ENCODE measurements at regions not wholly inside any gene's neighbourhood (a gene's known extent, or its start where the extent isn't known, plus 50 kb on each side); places are given as distances from the start of the nearest gene placed in this dataset.

DNA sequence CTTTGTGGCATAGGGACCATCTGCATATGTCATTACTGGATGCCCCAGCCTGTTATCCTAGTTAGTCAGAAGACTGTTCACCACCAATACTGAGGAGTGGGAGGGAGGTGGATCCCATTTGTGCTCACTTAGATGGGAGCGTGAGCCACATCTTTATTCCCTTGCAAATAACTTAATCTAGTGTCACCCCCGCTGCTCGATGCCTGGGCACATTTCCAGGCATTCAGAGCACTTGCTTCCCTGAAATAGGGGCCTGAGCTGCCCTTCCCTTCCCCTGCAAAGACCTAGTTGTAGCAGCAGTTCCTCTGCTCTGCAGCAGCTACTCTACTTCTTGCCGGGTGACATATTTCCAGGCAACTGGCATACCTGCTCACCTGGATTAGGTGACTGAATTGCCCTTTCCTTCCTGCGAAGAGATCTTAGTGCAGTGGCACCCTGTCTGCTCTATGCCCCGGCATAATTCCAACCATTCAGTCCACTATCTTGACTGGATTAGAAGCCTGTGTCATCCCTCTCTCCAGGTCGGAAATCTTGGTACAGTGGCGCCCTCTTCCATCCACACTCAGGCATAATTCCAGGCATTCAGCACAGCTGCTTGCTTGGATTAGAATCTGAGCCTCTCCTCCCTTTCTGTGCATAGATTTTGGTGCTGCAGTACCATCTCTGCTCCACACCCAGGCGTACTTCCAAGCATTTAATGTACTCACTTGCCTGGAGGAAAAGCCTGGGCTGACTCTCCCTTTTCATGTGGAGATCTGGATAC, 1389.1 kb upstream of the TMEFF2 start:
- no peak for DNase-seq

- no peak for DNase-seq
These were observed 1387.1 kb upstream of the TMEFF2 start for GRCh38 chr2:193581807-193582206.

- DNase-seq: no peak
These were observed 1385.6 kb upstream of the TMEFF2 start for GRCh38 chr2:193580176-193580950.

- DNase-seq: no peak
These were observed 1372.2 kb upstream of the TMEFF2 start for GRCh38 chr2:193566886-193567285.

DNA sequence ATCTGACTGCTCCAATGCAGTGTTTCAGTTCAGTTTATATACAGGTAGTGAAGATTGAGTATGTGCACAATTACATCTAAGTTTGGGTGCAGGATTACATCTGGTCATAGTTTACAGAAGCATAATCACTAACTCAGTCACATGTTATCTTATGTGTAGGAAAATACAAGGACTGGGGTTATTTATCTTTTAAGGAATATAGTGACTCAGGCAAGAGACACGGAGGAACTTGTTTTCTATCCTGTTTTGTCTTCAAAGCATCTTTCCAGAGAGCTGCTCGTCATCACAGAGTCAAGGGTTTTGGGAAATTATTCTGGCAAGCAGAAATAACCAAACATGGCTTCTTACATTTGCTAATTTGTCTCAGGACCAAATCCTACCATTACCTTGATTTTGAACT, 1371.5 kb upstream of the TMEFF2 start:
- DNase-seq: no peak

GRCh38 chr2:193562031-193562430, 1367.3 kb upstream of the TMEFF2 start:
- DNase-seq: no peak

DNA sequence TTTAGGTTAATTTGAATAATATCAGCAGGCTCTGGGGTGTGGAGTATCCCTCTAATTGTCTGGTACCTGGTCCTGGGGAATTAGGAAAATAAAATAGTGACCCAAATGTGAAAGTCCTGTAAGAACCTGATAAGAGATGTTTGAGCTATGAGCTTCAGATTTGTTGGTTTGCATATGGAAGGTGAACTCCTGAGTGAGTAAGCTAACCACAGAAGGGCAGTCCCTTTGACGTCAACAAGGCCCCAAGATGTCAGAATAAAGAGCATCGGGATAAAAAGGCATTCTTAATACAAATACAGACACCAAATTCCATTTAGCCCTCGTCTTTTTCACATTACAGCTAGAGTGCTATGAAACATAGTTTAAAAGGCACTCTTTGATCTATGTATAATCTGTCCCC, 1366.3 kb upstream of the TMEFF2 start:
- DNase-seq: no peak

DNA sequence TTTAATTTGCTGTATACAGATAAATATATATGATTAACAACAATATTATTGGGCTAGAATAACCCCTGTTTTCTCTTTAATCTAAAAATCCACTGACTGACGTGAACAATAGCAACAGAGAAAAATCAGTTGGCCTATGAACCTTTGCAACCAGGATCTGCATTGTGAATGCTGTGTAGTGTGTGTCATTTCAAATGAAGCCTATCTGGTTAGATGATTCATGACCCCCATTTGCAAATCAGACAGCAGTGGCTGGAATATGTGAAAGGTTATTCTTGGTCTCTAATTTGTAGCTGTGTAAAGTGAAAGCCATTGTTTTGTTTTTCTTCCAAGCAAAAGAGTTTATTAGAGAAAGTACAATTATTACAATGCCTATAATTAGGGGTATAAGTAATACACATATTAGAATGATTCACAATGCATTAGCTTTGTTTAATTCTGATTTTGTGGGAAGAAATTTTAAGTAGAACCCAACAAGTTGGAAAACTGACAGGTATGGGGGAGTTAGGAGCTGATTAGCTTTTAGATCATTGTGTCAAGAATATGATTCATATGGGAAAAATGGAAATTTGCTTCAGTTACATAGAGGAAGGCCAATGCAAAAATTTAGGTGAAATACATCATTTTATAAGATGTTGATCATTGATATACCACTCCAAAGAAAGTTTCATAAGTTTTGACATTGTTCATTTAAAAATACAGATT, 1362.2 kb upstream of the TMEFF2 start:
- DNase-seq: no peak

DNA sequence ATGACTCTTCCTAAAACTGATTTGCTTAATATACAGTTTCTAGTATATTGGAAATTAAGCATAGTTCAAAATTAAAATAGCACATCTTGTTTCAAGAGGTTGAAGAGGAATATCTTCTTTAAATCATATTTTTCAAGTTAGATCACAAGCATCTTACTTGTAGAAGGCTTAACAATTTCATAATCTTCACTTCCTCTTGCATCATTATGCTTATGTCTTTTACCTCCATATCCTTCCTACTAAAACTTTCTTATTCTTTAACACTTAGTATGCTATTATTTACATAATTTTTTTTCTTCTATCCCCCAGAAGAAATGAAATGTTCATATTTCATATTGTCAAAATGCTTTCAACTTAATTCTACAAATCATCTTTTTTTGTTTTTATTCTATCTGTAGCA, 1354.9 kb upstream of the TMEFF2 start:
- no peak for DNase-seq

DNA sequence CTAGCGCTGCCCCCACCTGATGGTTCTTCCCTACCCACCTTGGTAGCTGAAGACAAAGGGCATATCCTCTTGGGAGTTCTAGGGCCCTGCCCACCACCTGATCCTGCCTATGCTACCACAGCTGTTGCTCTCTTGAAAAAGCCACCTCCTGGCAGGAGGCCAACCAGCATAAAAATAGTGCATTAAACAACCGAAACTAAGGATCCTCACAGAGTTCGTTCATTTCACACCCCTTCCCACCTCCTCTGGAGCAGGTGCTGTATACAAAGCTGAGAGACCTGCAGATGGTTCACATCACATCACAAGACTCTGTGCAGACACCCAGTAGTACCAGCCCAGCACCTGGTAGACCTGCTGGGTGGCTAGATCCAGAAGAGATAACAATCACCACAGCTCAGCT, 1348.0 kb upstream of the TMEFF2 start:
- DNase-seq: no peak

DNA sequence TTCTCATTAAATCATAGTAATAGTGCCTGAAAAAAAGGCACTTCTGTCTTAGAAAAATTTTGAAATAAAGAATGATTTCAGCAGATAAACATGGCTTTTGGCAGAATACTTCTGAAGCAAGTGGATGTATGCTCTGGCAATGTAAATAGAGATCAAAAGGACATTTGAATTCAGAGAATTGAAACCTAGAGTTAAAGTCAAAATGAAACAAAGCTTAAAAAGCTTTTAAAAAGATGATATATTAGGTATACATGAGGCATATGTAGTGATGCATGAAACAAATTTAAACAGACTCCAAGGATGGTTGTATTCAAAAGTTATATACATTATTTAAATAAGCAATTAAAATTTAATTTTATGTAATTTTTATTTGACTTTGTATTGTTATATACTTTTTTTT, 1344.5 kb upstream of the TMEFF2 start:
- DNase-seq: no peak

- no peak for DNase-seq
These were observed 1343.3 kb upstream of the TMEFF2 start for GRCh38 chr2:193538061-193538460.

GRCh38 chr2:193537531-193537930, 1342.8 kb upstream of the TMEFF2 start:
- no peak for DNase-seq

GRCh38 chr2:193528458-193528857, 1333.7 kb upstream of the TMEFF2 start:
- no peak for DNase-seq

DNA sequence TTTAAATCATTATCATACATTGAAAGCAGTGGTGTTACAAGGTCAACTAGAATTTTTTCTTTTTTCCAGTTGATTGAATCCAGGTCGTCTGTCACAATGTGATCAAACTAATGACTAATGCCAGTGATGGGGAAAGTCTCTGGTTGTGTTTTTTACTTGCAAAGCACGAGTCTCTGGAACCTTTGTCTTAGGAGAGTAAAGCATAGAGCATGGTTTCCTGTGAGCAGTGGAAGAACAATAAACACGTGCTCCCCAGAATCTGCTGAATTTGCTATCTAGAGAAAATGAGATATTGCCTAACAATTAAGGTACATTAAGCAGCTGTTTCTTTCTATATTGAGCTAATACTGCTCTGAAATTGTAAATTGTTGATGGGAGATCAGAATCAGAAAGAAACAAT, 1332.4 kb upstream of the TMEFF2 start:
- DNase-seq: no peak

DNA sequence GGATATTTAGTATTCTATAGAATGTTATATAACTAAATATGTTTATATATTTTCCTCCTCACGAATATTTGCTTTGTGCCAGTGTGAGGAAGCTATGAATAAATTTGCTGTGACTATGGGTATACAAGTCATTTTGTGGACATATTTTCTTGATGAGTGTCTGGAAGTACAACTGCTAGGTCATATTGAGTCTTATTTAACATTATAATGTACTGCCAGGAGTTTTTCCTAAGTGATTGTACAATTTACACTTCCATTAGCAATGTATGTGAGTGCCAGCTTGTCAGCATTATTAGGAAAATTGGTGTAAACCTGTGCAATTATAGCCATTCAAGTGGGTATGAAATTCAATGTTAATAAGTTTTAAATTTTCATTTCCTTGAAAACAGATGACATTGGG, 1328.9 kb upstream of the TMEFF2 start:
- DNase-seq: no peak

DNA sequence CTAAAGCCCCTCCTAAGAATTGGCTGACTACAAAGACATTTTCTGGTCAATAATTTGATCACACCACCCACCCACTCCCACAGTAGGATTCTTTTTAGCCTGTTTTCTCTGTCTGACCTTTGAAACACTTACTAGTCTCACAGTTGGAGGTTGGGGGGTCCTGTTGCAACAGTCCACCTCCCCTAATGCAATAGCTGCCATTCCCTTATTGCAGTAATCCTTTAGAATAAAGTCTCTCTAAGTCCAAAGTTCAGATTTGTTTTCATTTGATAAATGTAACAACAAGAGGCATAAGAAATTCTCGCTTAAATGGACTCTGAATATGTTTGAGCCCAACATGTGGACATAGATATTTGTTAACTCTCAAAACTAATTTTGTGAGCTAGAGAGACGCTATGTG, 1326.8 kb upstream of the TMEFF2 start:
- DNase-seq: no peak

DNA sequence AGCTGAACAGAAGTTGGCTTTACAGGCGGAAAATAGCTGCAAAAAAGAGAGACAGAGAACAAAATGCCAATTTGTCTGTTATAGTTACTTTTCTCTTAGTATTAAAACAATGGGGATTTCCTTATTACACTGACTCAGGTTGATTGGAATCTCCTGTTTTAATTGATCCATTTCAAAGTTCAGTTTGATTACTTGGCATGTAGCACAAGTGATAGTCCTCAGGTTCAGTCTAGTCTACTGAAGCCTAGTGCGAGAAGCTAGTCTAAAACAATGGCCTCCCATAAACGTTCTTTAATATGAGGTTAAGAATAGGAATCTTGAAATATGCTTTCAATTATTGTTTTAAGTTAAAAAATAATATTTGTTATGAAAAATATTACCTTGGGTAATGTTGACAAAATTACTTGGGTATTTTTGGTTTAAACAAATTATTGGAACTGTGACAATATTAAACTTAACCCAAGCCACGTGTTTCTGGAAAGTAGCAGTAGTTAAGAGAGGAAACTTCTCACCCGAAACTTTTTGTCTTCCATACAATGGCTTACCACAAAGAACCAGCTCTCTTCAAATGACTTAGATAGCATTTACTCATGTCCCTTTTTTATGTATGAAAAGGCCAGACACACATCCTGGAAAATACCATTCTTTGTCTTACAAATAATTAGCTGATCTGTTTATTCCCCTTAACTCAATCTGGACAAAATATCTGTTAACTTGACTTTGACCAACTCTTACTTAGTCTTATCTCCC, 1326.2 kb upstream of the TMEFF2 start:
- no peak for DNase-seq

DNA sequence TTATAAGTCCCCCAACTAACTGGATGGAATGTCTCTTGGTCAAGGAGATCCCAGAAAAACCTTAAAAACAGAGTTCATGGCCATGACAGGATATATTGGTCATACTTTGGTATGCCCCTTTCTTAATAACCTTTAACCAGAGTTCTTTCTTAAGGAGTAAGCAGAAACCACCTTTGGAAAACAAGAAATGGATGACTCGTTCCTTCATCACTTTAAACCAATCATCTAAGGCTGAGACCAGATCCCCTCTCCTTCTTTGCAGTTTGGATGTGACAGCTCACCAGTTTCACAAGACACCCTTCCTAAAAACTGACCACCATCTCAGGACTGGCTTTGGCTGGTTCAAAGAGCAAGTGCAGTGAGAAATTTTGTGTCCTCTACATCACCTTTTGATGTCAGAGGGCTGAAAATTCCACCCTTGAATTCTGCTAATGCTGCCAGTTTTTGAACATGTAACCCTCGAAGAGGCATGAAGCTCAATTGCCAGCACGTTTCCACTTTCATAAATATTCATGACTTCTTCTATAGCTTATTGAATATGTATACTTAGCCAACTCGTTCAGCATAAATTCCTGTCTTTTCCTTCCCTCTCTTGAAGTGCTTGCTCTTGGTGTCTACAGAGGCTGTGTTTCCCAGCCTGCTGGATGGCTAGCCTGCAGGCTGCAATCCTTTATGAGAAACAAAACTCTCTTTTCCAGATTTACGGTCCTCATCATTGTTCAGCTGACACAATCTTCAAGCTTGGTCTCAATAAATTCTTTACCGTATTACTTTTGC, 1323.5 kb upstream of the TMEFF2 start:
- no peak for DNase-seq

DNA sequence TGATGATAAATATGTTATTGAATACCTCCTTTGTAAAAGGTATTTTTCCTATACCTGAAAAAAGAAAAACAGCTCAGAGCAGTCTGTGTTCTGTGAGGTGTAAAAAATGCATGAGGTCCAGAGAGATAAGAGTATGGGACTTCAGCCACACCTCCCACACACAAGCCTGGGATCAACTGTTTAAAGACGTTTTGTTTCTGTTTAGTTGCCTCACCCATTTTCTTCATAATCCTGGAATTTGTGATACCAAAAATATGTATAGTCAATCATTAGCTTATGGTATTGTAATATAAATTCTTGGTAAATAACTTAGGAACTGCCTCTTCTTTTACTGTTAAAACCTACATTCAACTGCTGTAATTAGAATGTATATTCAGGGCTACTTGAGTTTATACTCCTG, 1322.9 kb upstream of the TMEFF2 start:
- DNase-seq: no peak

DNA sequence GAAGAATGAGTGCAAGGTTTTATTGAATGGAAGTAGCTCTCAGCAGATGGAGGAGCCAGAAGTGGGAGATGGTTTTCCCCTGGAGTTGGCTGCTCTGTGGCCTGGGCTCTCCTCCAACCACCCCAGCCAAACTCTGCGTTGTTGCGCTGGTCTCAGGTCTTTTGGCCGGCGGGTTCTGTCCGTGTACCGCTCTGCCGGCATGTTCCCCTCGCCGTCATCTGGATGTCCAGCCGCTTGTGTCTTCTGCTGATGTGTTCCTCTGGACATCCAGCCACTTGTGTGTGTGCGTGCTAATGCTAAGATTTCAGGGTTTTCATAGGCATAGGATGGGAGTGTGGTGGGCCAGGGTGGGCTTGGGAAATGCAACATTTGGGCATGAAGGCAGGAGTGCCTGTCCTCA, 1311.3 kb upstream of the TMEFF2 start:
- no peak for DNase-seq

DNA sequence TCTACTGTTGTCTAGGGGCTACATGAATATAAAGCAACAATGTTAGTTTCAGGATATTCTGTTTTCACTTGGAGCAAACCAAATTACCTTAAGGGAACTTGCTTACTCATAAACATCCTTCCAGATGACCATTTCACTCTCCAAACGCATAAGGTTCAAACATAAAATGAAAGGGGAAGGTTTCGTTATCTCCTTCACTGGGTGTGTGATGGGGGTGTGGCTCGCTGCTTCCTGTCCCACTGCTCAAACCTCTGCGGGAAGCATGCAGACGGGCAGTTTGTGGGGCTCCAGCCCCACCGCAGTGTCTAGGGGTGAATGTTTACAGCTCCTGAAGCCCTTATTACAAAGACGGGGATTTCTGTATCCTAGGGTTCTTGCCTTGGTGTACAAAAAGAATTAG, 1310.9 kb upstream of the TMEFF2 start:
- DNase-seq: no peak
